SU-DHL-6 (cell line): ENCODE measurements at regions not wholly inside any gene's neighbourhood (a gene's known extent, or its start where the extent isn't known, plus 50 kb on each side); places are given as distances from the start of the nearest gene placed in this dataset.

ENCODE experiments used
- CTCF ChIP-seq: fragments of 200-600 bp; sonication (generic); IDR thresholded peaks from one replicate; pipeline ENCODE4 v1.5.1; 2017; ENCODE audit warnings: antibody characterized with exemption, mild to moderate bottlenecking, low read length, moderate library complexity; ENCODE audit not compliant: insufficient read depth, poor library complexity, severe bottlenecking
- EZH2phosphoT487 ChIP-seq: fragments of 200-600 bp; sonication (generic), shearing (Covaris generic); conservative IDR thresholded peaks from 2 replicates; pipeline ENCODE4 v1.6.1; 2018; ENCODE audit warnings: mild to moderate bottlenecking, antibody characterized with exemption, low read length, moderate library complexity, mixed read lengths

DNA sequence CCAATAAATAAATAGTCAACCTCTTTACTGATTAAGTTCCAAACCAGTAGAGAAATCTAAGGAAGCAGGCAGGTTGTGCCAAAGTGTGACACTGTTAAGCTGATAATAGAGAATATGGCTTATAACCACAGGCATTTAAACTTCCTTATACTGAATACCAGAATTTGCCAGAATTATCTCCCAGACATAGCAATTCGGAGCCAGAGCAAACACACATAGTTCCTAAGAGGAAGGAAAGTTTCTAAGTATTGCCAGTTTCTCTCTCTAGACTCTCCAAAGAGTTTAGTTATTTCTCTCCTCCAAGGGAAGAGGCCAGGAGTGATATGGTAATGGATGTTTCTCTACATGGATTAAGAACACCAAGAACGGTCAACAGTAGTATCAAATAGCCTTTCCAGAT, 191.7 kb upstream of the CPEB2 start:
- TF ChIP-seq CTCF: no peak
- TF ChIP-seq EZH2phosphoT487: no peak
